SH-SY5Y (cell line): ENCODE measurements at regions not wholly inside any gene's neighbourhood (a gene's known extent, or its start where the extent isn't known, plus 50 kb on each side); places are given as distances from the start of the nearest gene placed in this dataset.

Experiments used
- GATA2 ChIP-seq: IDR thresholded peaks from 2 replicates; pipeline ENCODE4 v1.6.1; 2011; ENCODE audit warnings: mild to moderate bottlenecking, low read depth, low read length
- GATA3 ChIP-seq: IDR thresholded peaks from 2 replicates; pipeline ENCODE4 v1.6.1; 2011; ENCODE audit warnings: low read depth, mild to moderate bottlenecking, low read length, moderate library complexity

GRCh38 chr9:108668191-108668937 lies 187.4 kb downstream of the ACTL7B start:
- no peak for TF ChIP-seq GATA3
- no peak for TF ChIP-seq GATA2

GRCh38 chr9:108666240-108666784 lies 189.5 kb downstream of the ACTL7B start:
- no peak for TF ChIP-seq GATA2
- no peak for TF ChIP-seq GATA3

DNA sequence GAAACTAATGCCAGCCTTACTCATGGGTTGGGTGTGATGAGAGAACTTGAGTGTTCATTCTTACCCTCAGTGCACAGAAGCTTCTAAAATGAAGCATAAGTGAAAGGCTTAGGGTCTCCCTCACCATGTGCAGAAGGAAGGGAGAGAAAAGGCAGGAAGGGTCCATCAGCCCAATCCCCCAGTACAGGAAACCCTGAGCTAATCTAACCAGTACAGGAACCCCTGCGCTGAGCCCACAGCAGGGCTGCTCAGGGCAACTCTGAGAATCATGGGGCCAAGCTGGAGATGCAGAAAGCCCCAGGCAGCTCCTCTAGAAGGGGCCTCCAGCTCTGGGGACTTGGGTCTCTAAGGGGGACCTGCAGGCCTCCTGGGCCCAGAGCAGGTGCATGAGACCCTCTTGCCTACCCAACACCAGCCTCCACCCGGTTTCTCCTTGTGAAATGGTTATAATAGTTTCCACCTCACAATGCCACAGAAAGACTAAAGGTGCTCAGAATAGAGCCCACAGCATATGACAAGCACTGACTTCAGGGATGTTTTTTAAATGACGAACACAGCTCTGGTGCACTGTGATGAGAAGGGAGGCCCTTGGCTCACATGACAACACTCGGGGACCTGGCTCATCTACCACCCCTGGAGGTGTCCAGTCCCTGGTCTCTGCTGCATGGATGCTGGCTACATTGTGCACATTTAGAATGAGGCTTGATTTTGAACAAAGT lies 190.1 kb downstream of the ACTL7B start:
- no peak for TF ChIP-seq GATA2
- TF ChIP-seq GATA3, result no peak

GRCh38 chr9:108664309-108665255 lies 191.2 kb downstream of the ACTL7B start:
- TF ChIP-seq GATA3 (no peak), GATA2 (no peak)

DNA sequence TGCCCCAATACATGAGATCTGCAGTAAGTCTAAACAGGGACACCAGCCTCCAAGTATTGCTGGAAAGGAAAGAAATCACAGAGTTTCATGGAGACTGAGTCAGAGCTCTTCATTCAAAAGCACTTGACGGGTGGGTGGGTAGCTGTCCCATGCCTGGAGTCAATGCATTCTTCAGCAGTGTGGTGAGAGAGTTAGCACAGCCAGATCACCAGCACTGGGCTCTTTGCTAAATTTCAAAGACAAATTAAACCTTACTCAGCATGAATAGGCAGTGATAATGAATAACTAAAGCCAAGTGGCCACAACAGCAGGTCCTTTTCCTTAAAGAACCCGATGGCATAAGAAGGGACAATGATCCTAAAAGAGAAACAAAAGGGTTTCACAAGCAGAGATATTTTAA lies 192.4 kb downstream of the ACTL7B start:
- TF ChIP-seq GATA2 (no peak), GATA3 (no peak)

DNA sequence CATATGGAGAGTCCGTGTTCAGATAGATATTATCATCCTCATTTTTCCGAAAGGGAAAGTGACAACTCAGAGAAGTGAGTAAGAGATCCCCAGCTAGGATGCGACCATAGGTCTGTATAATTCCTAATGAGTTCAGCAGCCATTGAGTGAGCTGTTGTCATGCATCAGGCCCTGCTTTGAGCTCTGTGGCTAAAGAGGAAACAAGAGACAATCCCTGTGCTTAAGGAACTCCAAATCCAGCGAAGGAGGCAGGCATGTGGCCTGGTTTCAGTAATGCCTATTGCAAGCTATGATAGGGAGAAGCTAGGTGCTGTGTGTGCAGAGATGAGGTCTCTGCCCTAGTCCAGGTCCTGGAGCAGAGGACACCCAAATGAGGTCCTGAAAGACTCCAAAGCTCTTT lies 192.8 kb downstream of the ACTL7B start:
- no peak for TF ChIP-seq GATA2
- no peak for TF ChIP-seq GATA3

- no peak for TF ChIP-seq GATA2
Observed at GRCh38 chr9:108662091-108662875, 193.5 kb downstream of the ACTL7B start.

GRCh38 chr9:108656566-108656965 lies 199.2 kb downstream of the ACTL7B start:
- TF ChIP-seq GATA2, result no peak
- no peak for TF ChIP-seq GATA3

- TF ChIP-seq GATA3, result no peak
- no peak for TF ChIP-seq GATA2
Observed at GRCh38 chr9:108655818-108656217, 200.0 kb downstream of the ACTL7B start.

DNA sequence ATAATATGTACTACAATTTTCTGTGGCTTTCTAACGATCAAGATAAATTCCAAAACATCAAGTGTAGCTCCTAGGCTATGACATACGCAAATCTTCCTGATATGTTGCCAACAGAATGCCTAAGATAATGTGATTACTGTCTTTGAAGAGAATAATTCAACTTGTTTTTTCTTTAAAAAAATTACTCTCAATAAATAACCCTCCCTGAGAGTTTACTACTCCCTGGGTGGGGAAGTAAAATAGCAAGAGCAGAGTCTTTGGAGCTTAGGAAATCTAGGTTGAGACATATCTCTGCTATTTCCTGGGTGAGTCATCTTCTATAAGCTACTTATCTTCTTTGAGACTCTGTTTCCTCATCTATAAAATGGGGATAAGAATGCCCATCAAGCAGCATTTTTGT lies 201.2 kb downstream of the ACTL7B start:
- TF ChIP-seq GATA2 (no peak), GATA3 (no peak)

DNA sequence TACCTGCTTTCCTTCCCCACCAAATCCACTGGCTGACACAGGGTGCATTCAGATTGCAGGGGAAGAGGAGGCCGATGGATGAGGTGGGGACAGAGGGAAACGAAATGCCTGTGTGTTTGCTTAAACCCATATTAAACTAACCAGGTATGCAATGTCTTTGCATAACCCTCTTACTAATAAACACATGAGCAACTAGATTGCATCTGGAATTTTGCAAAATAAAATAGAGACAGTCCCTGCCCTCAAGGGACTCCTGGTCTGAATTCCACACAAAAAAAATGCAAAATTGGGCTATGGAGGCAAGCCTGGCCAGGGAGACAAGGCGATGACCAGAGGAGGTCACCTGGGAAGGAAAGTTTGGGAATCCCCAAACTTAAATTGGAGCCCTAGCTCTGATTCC lies 202.9 kb downstream of the ACTL7B start:
- TF ChIP-seq GATA3 (no peak), GATA2 (no peak)

- no peak for TF ChIP-seq GATA3
- no peak for TF ChIP-seq GATA2
Observed at GRCh38 chr9:108650826-108651225, 205.0 kb downstream of the ACTL7B start.

- TF ChIP-seq GATA2 (no peak), GATA3 (no peak)
Observed at GRCh38 chr9:108645520-108645919, 210.3 kb downstream of the ACTL7B start.
